ENCODE measurements at regions not wholly inside any gene's neighbourhood (a gene's known extent, or its start where the extent isn't known, plus 50 kb on each side); places are given as distances from the start of the nearest gene placed in this dataset.

DNA sequence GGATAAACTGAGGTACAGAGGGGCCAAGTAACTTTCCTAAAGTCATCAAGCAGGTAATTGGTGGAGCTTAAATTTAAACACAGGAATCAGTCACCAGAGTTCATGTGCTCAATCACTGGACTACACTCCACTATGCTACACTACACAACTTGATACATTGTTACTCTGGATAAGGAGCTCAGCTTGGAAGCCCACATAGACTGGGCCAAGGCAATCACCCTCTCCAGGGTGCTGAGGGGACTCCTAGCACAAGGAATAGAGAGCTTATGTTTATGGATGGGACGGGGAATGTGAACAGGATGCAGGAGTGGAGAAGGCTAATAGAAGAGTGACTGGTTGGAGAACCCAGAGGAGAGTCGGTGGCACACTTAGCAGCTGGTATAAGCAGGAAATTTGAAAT is 113.5 kb upstream of the NFIB start:
- DNase-seq: no peak

DNA sequence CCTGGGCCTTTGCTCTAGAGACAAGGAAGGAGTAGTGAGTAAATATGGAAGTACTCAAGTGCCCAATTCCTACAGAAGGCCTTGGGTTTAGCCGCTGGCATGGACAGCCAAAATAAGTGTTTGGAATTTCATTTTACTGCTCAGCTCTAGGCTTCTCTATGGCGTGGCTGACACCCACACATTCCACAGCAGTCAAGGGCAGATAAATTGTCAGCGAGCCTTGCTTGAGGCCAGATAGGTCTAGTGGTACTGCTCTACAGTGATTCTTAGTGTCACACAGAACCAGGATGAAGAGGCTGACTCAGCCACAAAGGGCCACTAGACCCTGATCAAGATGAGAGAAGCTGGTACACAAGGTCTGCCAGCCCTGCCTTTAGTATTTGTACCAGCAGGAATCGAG is 111.0 kb upstream of the NFIB start:
- no peak for DNase-seq

DNA sequence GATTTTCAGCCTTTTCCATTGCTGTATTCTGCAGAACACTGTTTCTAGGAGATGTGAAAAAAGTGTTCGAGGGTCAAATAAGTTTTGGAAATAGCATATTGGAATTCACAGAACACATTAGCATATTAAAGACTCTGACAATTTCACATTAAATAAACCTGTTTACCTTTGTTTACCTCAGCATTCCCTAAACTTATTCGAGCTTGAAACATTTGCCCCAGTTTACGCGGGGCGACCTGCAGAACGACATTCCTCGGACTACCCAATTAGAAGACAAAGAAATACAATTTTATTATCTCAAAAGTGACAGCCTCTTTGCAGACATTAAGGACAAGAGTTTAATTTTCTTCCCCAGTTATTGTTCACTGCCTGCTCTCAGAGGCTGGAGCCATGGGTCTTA is 110.3 kb upstream of the NFIB start:
- no peak for DNase-seq

DNA sequence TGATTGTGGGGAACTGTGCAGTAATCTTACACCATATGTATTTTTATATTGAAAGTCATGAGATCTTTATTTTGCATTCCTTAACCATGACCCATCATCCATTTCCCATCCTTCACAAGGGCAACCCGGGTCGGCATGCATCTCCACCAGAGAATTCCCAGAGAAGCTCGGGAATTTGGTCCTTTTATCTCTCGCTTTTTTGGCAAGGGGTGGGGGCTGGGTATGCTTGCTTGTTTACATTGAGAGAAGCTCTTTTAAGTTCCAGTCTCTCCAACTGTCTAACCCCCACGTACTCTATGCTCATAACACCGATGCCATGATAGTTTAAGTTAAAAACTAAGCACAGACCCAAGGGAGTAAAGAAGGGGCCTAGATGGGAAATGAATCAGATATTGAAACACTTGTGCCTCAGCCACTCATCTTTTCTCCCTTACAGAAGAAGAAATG is 109.9 kb upstream of the NFIB start:
- DNase-seq: no peak

DNA sequence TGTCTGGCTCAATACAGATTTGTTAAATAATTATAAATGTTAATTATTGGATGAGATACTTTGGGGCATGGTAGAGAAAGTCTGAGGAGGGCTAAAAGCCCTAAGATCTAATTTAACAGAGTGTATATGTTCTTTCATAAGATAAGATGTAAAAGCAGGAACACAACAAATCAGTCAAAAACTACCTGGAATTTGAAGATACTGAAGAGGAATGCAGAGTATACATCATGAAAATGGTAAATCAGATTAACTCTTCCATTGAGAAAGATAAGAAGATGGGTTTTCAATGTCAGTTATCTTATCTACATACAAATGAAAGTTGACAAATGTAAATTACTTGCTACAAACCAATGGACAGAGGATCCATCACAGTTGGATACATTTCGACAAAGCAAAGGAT is 107.3 kb upstream of the NFIB start:
- no peak for DNase-seq

DNA sequence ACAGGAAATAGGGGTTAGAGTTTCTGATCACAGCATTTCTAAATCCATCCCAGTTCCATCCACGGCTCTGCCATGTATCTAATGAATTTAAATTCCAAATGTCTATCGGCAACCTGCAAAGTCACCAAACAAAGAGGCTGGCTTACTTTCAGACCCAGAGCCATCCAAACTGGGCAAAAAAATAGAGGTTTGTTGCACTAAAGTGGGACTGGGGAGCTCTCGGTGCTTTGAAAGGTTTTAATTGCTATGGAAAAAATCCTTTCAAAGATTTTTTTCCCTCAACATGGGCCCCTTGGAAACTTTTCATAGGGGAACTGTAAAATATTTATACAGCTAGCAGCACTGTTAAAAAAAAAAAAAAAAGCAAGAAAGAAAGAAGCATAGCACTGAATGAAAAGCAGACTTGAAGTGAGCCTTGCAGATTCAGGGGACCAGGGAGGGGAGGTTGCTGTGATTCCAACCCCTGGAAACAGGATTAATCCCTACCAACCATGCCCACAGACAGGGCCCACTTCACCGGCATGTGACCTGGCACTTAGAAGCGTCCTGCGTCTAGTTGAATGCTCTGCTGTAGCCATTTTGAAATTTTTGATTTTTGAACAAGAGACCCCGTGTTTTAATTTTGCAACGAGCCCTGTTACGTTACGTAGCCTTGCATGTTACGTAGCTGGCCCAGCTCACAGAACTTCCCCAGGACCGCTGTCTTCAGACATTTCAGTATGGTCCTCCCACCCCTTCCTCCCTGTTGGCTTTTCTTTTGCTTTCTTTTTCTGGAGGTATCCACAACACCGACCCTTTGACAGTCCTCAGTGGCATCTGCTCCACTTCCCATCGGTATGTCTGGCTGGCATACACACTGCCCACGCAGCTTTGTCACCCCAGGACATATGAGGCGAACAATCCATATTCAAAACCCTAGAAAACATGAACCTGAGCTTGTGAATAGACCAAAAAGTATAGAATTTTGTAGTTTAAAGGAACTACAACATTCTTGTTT is 105.3 kb upstream of the NFIB start:
- no peak for DNase-seq

DNA sequence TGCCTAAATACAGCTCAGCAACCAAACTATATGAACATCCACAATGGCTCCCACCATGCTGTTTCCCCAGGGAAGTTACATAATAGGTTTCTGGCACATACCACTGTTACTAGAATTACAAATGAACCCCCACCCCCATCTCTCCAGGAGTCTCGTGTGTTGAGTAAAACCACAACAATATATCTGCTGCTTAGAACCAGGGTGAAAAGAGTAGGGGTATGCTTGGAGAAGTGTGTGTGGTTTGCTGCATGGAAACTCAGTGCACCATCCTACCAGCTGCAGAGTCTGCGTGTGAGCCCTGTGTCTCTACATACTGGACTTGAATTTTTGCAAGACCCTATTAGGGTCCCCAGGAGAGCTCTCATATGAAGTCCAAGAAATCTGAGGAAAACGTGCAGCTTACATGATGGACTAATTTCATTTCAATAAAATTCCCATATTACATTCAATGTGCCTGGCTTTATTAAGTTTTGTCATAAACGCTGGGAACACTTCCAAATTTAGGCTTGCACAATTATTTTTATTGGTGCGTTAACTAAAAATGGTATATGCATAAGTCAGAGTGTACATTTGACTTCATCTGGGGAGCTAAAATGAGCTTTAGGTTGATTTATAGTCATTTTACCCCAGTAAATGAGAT is 104.5 kb upstream of the NFIB start:
- no peak for DNase-seq

DNA sequence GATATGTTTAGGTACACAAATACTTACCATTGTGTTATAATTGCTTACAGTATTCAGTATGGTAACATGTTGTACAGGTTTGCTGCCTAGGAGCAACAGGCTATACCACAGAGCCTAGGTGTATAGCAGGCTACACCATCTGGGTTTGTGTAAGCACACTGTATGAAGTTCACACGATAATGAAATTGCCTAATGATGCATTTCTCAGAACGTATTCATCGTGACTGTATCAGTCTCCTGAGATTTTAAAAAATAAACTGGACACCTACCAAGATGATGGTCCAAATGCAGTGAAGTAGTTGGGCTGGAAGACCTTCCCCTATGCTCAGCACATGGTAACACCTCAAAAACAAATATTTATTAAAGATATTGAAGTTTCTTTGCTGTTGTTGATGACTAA is 103.3 kb upstream of the NFIB start:
- DNase-seq: no peak

DNA sequence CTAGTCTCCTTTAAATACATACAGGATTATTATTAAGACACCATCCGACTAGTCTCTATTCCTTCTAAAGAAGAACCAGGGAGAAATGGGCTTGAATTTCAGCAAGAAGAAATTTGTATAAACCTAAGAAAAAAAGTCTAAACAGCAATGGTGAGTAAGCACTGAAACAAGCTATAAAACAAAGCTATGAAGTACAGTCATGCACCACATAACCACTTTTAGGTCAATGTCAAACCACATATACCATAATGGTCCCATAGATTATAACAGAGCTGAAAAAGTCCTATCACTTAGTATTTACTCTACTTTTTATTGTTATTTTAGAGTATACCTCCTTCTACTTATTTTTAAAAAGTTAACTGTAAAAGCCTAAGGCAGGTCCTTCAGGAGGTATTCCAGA is 102.0 kb upstream of the NFIB start:
- no peak for DNase-seq

DNA sequence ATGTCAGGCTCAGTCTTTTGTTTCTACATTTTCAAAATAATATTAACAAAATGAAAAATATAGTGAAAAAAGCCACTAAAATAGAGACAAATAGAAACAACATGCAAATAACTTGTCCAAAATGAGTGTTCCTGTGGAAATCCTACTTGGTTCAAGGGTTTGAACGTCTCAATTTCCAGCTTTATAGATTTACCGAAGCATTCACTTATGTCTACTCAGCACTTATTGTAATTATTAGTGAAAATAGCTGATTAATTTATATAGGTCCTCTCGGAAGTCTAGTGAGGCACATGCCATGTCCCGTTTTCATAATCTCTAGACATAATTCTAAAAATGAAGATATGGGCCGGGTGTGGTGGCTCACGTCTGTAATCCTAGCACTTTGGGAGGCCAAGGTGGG is 99.9 kb upstream of the NFIB start:
- no peak for DNase-seq

DNA sequence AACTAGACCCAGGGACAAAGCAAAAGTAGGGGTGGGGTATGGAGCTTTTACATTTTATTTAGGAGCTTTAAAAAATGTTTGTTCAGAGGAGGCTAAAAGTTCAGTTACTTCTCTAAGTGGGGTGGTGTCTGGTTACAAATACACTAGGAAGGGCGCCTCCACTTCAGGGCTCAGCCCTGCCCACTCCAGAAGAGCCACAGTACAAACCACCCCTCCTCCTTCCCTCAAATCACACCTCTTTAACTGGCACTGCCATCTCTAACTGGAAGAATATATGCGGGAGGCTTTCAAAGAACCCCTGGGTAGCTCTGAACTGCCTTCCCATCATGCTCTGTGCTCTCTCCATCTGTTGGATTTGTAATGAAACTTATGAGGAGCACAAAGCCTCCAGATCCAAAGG is 98.8 kb upstream of the NFIB start:
- DNase-seq: no peak

DNA sequence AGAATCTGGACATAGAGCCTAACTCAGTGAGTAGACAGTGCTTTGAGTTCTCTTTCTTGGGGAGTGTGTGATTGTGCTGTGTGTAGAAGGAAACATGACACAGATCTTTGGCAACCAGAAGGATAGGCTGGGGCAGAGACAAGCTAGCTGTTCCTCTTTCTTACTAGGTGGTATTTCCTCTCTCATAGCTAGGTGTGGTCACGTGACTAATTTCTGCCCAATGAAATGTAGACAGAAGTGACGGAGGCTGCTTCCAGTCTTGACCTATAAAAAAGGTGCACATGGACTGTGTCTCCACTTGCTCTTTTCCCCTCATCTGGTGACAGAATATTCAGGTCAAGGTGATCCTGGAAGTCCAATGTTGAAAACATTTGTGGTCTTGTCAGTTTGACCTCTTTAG is 92.5 kb upstream of the NFIB start:
- no peak for DNase-seq

DNA sequence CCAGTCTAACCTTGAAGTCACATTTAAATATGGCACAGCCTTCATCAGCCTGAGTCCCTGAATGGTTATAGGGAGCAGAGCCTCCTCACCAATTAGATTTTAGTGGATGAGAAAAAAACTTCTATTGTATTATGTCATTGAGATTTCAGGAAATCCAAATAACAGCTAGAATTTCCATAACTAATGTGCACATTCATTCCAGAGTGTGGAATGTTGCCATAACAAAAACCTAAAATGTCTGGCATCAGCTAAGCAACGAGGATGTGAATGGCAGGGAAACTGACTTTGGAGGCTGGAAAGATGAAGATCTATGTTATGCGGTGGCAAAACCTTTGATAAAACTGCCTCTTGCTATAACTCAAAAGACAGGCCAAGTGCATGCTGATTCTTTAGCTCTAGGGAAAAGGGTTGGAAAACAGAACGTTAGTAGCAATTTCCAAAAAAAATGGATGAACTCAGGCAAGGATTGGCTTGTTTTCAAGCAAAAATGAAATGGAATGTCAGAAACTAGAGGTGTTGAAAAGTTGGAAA is 91.3 kb upstream of the NFIB start:
- no peak for DNase-seq

DNA sequence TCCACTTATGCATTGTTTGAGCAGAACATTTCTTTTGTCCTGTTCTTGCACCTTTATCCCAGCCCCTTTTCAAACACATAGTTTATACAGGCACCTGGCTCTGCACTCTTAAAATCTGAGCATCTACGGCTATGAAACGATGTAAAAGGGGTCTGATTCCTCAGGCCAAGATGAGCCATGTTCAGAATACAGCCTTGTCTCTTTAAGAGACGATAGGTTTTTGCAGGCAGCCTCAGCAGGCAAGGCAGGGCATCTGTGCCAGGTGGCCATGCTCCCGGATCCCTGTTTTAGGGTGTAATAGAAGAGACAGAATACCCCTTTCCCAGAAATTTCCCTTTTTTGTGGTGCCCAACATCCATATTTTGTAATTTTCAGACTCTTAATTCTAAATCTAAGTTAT is 89.1 kb upstream of the NFIB start:
- no peak for DNase-seq

DNA sequence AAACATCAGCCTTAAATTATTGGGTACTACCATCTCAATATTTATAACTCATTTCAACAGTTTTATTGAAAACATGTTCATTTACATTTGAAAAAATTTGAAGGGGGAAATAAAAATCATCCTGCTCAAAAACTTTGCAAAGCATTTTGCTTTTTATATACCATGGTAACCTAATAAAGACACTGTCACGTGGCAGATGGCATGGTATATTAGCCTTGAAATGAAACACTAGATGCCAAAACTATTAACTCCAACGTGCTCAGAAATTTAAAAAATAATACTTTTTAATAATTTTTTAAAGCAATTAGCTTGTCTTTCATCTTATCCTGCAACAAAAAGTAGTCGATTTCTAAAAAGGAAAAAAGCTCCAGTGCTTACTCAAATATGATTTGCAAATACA is 88.6 kb upstream of the NFIB start:
- DNase-seq: no peak

DNA sequence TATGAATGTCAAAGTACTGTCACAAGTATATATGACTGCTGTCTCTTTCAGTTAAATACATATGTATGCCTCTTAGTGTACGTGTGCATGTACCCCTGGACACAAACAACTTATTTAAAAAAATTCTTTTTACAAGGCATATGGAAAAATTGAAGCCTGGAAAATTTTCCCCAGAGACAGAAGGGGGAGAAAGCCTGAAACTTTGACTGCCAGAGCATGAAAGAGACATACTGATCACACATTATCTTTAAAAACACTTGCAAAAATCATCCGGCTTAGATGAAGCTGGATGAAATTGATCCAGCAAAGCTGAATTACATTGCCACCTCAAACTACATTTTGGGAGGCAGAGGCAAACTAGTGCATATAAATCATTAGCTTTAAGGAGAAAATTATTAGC is 88.0 kb upstream of the NFIB start:
- DNase-seq: no peak

DNA sequence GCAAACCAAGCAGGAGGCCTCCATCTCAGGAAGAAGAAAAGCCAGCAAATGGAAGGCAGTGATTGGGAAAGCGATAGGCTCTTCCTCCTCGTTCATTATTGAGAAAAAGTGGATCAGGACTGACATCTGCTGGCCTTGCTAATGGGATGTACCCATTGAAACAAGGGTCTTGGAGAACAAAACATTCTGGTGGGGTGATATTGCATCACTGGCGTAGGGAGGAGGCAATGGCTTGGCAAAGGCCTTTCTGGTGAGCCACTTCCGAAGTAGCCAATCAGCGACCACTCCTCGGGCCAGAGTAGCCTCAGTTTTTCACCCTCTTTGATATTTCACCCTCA is 86.7 kb upstream of the NFIB start:
- no peak for DNase-seq

DNA sequence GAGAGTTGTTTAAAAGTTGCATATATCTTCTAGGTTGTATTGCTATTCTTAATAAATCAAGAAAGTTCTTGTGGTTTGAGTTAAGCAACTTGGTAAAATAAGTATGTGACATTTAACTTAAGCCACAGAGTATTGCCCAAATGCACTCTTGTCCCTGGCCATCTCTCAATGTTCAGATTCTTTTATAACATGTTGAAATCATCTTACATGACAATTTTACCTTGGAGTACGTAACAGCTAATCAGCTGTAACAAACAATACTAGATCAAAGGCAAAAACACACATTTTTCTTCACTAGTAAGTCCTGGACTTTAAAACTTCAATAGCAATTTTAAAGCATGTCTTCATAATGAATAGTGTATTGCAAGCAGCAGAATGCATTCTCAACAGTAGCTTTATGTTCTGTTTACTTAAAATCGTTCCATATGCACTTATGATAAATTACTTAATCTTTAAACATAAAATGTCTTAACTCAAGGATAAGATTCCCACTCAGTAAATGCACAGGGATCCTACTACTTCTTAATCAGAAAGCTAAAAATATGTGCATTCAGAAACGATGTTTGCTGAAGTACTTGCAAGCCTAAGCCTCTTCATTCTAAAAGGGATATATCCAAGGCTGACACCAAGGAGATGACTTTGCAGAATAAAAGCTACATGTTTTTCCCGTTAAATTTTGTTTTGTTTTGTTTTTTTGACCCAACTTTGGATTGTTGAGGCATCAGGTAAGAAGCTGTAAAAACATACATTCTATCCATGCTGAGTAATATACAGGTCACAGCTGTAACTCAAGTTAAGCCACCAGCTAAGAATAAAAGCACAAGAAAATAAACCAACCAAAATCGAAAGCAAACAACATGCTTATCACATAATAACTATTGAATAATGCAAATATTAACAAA is 86.1 kb upstream of the NFIB start:
- no peak for DNase-seq

DNA sequence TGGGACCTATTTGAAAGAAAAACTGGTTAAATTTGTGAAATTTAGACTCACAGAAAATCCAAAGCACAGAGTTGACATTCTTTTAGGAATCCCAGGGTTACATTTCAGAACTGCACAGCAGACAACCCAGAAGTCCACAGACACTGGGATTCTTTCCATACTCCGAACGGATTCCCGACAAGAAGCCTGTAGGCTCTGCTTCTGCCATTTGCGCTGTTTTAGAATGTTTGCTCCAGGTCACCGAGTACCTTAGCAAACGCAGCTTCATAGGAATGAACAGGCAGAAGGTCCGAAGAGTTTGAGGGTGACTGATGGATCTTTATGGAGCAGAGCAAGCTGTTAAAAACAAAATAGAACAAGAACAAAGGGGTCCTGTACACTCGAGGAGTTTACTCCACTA is 84.5 kb upstream of the NFIB start:
- no peak for DNase-seq

DNA sequence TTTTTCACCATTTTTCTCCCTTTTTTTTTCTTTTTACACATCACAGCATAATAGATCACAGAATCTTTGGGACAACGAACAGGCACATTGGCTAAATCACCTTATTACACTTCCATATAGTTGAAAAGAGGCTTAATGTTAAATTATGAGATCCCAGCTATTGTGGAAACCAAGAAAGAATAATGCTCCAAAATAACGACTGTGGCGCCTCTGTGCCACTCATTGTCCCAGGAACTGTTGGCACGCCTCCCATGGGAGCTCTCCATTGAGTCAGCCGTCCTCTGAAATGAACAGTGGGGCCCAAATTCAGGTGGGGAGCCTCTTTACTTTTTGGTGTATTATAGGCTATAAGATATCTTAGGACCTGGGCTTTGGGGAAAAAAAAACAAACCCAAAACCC is 82.2 kb upstream of the NFIB start:
- DNase-seq: no peak

DNA sequence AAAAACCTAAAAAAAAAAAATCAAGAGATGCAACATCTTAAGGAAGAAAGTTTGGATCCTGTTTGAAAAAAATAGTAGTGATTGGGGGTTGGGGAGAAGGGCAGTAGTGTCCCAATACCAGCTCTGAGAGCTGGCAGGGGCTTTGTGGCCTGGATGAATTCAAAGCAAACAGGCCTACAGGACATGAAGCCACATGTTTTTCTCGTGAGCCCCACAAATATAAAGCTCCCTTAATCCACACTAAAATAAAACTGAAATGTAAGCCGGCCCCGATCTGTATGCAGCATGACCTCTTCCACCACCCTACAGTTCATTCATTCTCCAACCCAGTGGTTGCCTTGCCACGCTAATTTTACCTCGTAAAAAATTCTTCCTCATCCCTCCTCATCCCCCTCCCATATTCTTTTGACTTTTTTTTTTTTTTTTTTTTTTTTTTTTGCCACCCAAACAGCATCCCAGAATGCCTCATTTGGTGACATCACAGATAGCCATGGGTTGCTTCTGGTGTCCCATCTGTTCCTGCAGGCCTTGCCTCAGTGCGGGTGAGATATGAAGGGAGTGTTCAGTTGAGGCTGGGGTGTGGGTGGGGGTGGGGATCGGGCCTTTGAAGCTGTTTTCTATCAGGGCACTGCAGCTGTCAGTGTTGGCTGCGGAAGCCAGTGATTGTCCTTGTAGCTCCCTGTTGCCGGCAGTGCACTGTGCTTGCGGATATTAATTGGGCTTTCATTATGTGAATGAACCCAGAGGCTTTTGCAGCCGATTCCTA is 81.6 kb upstream of the NFIB start:
- DNase-seq: no peak

DNA sequence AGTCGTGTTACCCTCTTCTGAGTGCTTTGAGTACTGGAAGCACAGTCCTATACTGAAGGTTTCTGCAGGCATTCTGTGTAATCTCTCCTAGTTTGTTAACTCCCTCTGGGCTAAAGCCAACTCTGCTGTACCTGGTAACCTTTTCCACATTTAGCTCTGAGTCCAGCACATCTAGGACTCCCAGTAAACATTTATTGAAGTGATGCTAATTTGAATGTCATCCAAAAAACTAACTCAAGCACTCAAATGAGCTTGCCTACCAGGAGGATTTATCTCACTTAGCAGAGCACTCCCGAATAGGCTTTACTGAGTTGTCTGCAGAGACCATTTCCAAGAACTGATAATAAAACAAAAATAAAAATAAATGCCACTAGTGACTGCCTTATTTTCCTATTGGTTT is 79.5 kb upstream of the NFIB start:
- DNase-seq: no peak
